22Rv1 (cell line): ENCODE measurements at regions not wholly inside any gene's neighbourhood (a gene's known extent, or its start where the extent isn't known, plus 50 kb on each side); places are given as distances from the start of the nearest gene placed in this dataset.

ENCODE experiments used
- ZFX ChIP-seq: fragments of 450-650 bp; IDR thresholded peaks from 2 replicates; pipeline ENCODE4 v1.6.1; 2017; ENCODE audit warnings: antibody characterized with exemption, borderline replicate concordance
- TF ChIP-seq, protein P1 (sequence below): fragments of 450-650 bp; IDR thresholded peaks from 2 replicates; pipeline ENCODE4 v1.5.1; 2017; ENCODE audit warnings: mild to moderate bottlenecking

DNA sequence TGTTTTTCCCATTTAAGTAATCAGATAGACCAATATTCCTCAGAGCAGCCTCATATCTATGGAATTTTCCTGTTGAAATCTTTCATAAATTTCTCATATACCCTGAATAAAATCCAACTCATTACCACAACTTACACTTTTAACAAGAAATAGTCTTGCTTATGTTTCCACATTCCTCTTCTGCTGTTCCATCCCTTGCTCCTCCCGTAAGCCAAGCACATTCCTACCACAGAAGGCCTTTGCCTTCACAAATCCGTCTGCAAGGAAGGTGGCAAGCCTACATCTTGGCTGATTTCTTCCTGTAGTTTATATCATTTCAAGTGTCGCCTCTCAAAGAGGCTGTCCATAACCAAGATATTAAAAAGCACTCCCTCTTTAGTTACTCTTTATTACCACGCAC, 127.7 kb downstream of the C12orf50 start:
- TF ChIP-seq, protein P1, sequence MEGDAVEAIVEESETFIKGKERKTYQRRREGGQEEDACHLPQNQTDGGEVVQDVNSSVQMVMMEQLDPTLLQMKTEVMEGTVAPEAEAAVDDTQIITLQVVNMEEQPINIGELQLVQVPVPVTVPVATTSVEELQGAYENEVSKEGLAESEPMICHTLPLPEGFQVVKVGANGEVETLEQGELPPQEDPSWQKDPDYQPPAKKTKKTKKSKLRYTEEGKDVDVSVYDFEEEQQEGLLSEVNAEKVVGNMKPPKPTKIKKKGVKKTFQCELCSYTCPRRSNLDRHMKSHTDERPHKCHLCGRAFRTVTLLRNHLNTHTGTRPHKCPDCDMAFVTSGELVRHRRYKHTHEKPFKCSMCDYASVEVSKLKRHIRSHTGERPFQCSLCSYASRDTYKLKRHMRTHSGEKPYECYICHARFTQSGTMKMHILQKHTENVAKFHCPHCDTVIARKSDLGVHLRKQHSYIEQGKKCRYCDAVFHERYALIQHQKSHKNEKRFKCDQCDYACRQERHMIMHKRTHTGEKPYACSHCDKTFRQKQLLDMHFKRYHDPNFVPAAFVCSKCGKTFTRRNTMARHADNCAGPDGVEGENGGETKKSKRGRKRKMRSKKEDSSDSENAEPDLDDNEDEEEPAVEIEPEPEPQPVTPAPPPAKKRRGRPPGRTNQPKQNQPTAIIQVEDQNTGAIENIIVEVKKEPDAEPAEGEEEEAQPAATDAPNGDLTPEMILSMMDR, result no peak
- TF ChIP-seq ZFX, result no peak
